Activated T-cell treated with anti-CD3 and anti-CD28 coated beads for 24 hours (primary cell): ENCODE measurements at regions not wholly inside any gene's neighbourhood (a gene's known extent, or its start where the extent isn't known, plus 50 kb on each side); places are given as distances from the start of the nearest gene placed in this dataset.

ENCODE experiments used
- DNase-seq: peaks from one replicate; pipeline ENCODE4 v3.0.0-alpha.2; 2020; ENCODE audit warnings: low read depth

DNA sequence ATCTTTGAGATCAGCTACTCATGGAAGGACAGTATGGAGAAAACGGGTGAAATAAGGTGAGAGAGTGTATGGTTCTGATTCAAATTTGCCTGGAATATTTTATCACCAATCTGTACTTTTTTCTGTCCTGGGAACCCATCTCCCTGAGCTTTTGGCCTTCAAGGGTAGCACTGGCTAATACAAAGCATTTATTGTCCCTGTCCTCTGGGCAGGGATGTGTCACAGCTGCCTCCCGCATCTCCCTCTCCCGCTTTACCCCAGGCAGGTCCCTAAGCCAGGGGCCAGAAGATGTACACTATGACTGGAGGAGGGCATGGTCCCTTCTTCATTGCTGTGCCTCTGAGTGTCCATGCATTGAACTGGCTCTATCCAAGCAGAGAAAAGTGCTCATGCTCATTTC, 201.7 kb upstream of the CHRNA7 start:
- DNase-seq = no peak

DNA sequence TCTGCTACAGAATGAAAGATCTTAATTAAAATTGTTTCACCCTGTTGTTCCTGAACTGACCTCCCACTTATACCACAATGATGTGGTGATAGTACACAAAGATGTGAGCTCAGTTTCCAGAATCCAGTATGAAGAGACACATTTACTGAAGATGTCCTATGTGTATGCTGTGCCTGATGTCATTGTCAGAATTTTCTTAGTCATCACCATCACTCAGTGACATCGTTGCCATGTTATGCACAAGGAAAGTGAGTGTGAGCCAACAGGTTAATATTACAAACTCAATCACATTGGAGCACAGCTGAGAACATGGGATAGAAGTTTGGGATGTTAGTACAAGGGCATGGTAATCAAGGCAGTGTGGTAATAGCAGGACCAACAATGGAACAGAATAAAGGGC, 199.7 kb upstream of the CHRNA7 start:
- no peak for DNase-seq

GRCh38 chr15:31831596-31831995, 198.7 kb upstream of the CHRNA7 start:
- no peak for DNase-seq

DNA sequence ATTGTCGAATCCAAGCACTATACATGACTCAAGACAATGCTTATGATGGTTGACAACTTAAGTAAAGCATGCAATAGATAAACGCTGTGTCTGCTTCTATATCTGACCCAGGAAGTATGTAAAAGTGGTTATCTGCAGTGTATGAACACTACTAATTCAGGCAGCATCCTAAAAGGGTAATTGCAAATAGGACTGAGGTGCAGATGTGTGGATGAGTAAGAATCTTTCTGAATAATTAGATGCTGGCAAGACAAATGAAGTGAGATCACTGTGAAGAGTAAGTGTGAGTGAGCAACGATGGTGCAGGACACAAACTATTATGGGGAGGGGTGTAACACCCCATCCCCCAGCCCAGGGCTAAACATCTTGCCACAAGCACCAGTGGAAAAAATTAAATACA, 195.7 kb upstream of the CHRNA7 start:
- DNase-seq = no peak

- no peak for DNase-seq
These were observed 190.9 kb upstream of the CHRNA7 start for GRCh38 chr15:31839388-31839787.

GRCh38 chr15:31840849-31841476, 189.4 kb upstream of the CHRNA7 start:
- DNase-seq = no peak

GRCh38 chr15:31842532-31843195, 187.7 kb upstream of the CHRNA7 start:
- no peak for DNase-seq

DNA sequence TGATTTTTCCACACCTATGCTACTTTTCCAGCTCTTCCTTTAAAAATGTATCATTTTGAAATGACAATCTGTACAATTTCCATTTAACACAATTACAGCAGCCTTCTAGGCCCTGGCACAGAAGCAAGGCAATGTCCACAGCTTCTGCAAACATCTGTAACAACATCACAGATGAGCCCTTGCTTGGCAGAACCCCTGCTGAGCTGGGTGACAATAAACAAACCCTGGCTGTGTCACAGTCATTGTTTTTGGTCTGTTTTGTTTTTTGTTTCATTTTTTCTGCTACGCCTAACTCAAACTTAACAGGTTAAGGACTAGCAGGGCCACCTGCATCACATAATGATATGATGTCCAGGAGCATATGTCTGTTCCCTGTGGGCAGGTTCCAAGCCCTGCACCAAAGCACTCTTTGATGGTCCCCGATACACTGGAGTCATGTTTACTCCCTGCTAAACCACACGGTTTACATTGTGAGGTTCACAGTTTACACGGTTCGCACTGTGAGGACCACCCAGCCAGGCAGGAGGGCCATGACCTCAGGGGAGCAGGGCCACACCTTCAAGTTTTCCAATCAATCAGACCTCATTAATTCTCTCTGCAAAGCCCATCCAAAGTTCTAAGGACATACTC, 186.8 kb upstream of the CHRNA7 start:
- DNase-seq = no peak

DNA sequence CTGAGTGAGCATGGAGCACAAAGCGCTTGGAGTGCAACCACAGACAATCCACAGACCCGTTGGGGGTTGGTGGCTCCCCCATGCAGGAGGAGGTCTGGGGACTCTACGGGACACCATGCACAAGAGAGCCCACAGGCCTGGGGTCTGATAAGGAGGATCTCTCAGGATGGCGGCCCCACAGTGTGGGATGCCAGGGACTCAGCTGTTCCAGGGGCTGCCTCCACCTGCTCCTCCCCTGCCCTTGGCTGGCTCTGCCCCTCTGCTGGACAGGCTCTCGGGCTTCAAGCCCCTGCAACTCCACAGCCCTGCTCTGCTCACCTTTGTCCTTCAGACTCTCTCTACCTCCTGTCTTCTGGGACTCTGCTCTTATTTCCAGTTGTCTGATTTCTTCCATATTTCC, 184.5 kb upstream of the CHRNA7 start:
- no peak for DNase-seq

DNA sequence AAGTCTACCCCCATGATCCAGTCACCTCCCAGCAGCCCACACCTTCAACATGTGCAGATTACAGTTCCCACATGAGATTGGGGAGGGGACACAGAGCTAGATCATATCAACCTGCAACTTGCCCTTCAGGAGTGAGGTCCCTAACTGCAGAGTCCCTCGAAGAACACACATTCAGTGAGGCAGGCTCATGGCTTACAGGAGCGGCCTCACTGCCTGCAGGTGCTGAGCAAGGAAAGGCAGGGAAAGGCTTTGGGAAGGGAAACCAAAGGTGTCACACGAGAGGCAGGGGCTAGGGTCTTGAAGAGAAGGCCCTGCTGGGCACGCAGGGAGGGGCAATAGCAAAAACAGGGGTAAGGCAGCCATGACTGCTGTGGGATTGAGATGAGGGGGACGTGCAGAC, 182.4 kb upstream of the CHRNA7 start:
- DNase-seq = no peak

GRCh38 chr15:31848621-31849020, 181.7 kb upstream of the CHRNA7 start:
- no peak for DNase-seq

DNA sequence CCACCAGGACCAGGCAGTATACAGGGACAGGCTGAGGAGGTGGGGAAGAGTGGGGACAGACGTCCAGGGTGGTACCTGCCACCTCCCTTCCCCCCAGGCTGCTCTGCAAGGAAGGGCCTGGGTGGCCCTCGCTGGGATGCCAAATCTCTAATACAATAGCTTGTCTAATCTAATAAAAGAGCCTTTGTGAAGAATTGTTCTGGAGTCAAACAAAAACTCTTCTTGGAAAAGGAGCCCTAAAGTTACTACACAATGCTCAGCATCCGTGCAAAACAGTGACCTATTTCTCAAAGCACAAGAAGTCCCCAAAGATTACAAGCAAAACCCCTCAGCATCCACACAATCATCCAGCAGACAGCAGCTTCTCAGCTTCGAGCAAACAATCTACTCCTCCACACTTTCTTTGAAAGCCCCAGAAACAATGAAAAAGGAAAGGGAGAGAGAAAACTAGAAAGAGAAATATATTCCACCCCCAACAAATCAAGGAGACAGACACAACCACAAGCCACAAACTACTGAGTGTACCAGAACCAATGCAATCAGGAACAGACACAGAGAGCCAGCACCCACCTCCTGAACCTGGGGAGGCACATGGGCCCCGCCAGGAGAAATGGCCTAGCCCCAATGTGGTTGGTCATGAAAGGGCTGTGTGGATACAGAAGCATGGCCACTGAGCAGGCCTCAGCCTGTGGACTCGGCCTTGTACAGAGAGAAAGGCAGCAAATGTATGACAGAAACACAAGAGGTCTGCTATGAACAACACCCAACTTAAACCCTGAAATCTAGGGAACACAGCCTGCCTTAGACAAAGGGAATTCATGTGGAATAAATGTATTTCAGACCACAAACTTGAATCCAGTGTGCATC, 177.1 kb upstream of the CHRNA7 start:
- DNase-seq = no peak

- DNase-seq = no peak
These were observed 173.7 kb upstream of the CHRNA7 start for GRCh38 chr15:31856581-31856980.

GRCh38 chr15:31857194-31857593, 173.1 kb upstream of the CHRNA7 start:
- no peak for DNase-seq

DNA sequence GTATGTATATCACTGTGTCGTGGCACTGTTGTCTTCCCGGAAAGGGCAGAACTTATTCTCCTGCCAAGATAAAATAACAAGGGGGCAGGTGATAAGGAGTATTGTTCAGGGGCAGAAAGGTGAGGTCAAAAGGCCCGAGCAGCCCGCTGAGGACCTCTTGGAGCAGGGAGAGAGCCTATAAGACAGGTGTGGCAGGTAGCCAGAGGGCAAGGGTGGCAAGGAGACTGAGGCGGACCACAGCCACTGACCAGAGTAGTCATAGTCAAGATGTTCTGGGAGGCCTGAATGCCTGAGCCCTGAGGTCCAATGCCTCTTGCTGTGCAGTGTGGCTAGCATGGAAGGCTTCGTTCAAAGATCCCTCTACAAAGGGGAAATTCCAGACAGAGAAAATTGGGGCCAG, 172.3 kb upstream of the CHRNA7 start:
- no peak for DNase-seq

DNA sequence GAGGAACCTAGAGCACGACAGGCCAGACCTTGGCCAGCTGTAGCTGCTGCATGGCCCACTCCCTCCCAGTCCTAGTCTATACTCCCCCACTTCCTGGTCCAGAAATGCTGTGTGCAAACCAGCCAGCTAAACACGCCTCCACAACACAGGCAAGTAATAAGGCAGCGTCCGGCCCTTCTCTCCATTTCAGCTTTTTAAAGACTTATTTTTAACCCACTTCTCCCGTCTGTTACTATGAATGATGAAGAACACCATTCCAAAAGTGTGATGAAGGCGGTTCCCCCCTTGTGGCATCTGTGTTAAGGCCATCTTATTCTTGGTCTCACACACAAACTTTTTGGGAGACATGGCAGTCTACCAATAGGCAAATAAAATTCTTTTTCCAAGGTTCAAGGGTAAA, 164.1 kb upstream of the CHRNA7 start:
- no peak for DNase-seq

DNA sequence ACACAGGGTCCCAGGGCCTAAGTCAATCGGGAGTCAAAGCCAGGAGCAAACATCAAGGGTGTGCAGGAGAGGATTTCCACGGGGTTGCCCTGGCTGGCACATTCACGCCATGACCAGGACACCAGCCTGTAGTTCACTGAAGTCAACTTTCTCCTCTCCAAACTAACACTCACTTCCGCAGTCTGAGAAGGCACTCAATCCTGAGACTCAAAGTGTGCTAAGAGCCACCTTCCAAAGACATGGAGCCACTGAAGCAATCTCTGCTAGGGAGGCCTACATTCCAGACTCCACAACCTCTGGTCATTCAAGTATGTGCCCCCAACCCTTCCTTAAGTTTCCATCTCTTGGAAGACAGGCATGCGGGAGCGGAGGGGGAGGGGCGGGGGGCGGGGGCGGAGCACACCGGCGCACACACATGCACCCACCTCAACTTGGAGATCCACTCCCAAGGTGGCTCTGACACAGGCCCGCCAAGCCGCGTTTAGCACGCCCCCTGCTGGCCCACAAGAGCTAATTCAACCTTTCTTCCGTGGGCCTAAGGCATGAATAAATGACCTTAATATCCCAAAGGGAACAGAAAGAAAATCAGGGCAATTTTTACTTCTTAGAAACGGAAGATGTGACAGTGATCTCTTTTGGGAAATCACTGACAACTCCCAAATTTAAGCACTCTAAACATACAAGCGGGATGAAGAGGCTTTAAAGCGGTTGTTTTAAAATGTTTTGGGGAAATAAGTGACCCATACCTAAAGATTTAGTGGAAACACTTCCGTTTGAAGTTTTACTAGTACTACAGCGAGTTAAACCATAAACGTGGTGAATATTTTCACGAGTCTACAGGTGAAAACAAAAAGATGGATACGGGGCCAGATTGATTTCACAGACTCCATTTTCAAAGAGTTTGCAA, 162.5 kb upstream of the CHRNA7 start:
- peak; percentile 32 for DNase-seq

DNA sequence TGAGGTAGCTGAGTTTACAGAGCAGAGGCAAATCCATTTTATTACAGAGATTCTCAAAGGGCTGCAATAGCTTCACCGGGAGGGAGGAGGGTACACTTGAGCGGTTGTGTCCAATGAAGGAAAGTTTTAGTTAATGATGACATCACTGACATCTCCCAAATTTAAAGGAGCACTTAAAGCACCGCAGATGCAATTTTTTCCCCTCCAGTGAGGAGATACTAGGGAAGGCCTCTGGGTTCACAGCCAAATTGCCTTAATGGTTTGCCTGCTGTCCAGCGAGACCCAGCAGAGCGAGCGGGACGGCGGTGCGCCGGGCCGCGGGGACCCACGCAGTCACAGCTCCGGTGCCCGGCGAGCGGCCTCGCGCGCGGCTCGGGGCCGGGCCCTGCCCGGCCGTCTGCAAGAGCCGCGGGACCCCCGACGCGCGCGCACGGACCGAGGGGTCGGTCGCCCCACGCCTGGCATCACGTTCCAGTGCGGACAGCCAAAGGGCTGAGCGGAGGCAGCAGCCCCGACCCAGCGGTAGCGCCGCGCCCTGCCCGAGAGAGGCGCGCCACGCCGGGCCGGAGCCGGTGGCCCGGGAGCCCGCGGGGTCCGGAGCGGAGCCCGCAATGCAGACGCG, 160.5 kb upstream of the CHRNA7 start:
- DNase-seq = no peak

GRCh38 chr15:31870328-31871165, 159.8 kb upstream of the CHRNA7 start, which contains the start of gene OTUD7A:
TSS of gene OTUD7A (minus strand) at chr15:31870673.
- DNase-seq = peak; percentile 80
